Skeletal muscle tissue (tissue), 3 donors: ENCODE measurements at regions not wholly inside any gene's neighbourhood (a gene's known extent, or its start where the extent isn't known, plus 50 kb on each side); places are given as distances from the start of the nearest gene placed in this dataset.
"Not testable (repeated sequence)": the region's sequence is repeated elsewhere in the genome, so short reads cannot be mapped to it uniquely, and the experiment has no call there.

Experiments
- H3K27ac ChIP-seq: one replicate; pipeline ENCODE4 v1.7.0; 2013; ENCODE audit warnings: mild to moderate bottlenecking, low read depth, low read length, inconsistent platforms
- H3K27me3 ChIP-seq, 3 donors: one replicate each; pipeline ENCODE4 v1.7.0; 2013; ENCODE audit warnings: low read length in 3 of 3; ENCODE audit not compliant: control insufficient read depth in 3 of 3, insufficient read depth in 3 of 3
- H3K36me3 ChIP-seq, 3 donors: one replicate each; pipeline ENCODE4 v1.7.0; 2013; ENCODE audit warnings: low read length in 3 of 3; ENCODE audit not compliant: control insufficient read depth in 3 of 3, insufficient read depth in 3 of 3
- H3K4me1 ChIP-seq, 3 donors: one replicate each; pipeline ENCODE4 v1.7.0; 2013; ENCODE audit warnings: low read length in 3 of 3, mild to moderate bottlenecking in 3 of 3; ENCODE audit not compliant: control insufficient read depth in 3 of 3, insufficient read depth in 3 of 3
- H3K4me3 ChIP-seq, 3 donors: one replicate each; pipeline ENCODE4 v1.7.0; 2013; ENCODE audit warnings: low read length in 3 of 3
- H3K9ac ChIP-seq, 3 donors: one replicate each; pipeline ENCODE4 v1.7.0; 2013; ENCODE audit warnings: low read length in 3 of 3, mild to moderate bottlenecking in 3 of 3, moderate library complexity in 2 of 3, low read depth in 1 of 3
- H3K9me3 ChIP-seq, 3 donors: one replicate each; pipeline ENCODE4 v1.7.0; 2013; ENCODE audit warnings: low read length in 3 of 3; ENCODE audit not compliant: control insufficient read depth in 3 of 3
- donor health status: Osteomylitis.

DNA sequence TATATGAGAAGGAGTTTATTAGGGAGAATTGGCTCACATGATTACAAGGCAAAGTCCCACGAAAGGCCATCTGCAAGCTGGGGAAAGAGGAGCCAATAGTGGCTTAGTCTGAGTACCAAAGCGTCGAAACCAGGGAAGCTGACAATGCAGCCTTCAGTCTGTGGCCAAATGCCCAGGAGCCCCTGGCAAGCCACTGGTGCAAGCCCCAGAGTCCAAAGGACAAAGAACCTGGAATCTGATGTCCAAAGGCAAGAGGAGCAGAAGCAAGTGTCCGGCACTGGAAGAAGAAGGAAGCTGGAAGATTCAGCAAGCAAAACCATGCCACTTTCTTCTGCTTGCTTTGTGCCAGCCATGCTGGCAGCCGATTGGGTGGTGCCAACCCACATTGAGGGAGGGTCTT lies 74.3 kb upstream of the NPAS2 start:
- H3K36me3 ChIP-seq, result no peaks in the 10 kb centered on the region
- H3K4me3 ChIP-seq, result no peak overlapping the region
- H3K4me1 ChIP-seq, result peaks cover 0 to 4% (median 0%) of the 10 kb centered on the region in 3 donors
- H3K9me3 ChIP-seq, result no peaks in the 10 kb centered on the region
- peaks cover 0 to 2% (median 0%) of the 10 kb centered on the region in 3 donors for H3K27me3 ChIP-seq
- no peak overlapping the region for H3K27ac ChIP-seq
- H3K9ac ChIP-seq, result no peak overlapping the region

DNA sequence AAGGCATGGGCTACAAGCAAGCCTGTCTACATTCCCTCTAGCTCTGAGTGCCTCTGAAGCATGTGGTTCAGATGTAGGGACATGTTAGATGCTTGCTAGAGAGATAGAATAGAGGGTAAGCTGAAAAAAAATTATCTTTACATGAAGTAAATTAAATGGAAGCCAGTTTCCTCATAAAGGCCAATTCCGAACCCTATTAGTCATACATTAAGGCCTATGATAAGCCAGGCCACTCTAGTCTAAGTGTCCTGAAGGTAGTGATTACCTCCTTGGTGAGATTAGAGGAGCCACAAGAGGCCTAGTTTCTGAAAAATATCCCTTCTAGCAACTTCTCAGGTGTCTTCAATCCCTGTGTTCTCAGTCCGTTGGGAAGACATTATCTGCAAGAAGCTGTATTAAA lies 72.4 kb upstream of the NPAS2 start:
- H3K9me3 ChIP-seq, result no peaks in the 10 kb centered on the region
- H3K4me3 ChIP-seq, result no peak overlapping the region
- no peak overlapping the region for H3K27ac ChIP-seq
- no peak overlapping the region for H3K9ac ChIP-seq
- peaks cover 0 to 3% (median 0%) of the 10 kb centered on the region in 3 donors for H3K4me1 ChIP-seq
- H3K36me3 ChIP-seq, result no peaks in the 10 kb centered on the region
- peaks cover 0 to 2% (median 0%) of the 10 kb centered on the region in 3 donors for H3K27me3 ChIP-seq

DNA sequence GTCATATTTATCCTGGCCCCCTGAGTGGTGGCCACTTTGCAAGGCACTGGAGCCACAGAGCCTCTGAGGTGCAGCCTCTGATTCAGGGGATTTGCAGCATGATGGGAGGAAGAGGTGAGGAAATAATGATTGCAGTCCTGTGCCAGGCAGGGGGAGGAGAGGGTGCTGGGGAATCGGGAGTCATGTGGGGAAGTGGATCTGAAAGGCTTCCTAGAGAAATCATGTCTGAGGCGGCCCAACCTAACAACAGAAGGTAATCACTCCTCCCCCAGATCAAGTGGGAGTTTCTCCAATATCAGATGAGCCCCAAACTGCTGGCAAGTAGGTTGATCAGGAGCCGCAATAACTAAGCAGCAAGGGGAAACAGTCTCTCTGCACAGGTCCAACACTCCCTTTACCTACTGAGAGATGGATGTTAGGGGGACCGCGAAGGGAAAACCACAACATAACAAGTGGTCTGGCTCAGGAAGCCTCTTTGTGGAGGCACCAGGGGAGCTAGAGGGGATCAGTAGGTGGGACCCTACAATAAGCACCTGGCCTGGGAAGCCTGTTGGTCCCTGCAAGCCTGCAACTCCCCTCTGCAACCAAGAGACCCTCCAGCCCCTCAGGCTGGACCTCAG lies 71.8 kb upstream of the NPAS2 start:
- Histone ChIP-seq H3K9me3 (no peaks in the 10 kb centered on the region), H3K9ac (no peak overlapping the region), H3K36me3 (no peaks in the 10 kb centered on the region), H3K27ac (no peak overlapping the region), H3K27me3 (peaks cover 0 to 2% (median 0%) of the 10 kb centered on the region in 3 donors), H3K4me3 (no peak overlapping the region), H3K4me1 (peaks cover 0 to 7% (median 0%) of the 10 kb centered on the region in 3 donors)

DNA sequence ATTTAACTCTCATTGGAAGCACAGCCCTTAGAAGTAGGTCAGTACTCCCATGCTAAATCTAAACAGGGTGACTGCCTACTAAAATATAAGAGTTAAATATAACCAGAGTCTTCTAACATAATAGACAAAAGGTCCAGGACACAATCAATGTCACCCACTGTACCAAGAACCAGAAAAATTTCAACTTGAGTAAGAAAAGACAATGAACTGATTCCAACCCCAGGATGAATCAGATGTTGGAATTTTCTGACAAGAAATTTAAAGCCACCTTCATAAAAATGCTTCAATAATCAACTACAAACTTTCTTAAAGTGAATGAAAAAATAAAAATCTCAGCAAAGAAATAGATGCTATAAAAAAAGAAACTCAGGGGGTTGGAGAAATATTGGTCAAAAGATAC lies 71.3 kb upstream of the NPAS2 start:
- Histone ChIP-seq H3K27me3 (peaks cover 0 to 2% (median 0%) of the 10 kb centered on the region in 3 donors), H3K9me3 (no peaks in the 10 kb centered on the region), H3K9ac (no peak overlapping the region), H3K27ac (no peak overlapping the region), H3K4me3 (no peak overlapping the region), H3K36me3 (no peaks in the 10 kb centered on the region), H3K4me1 (peaks cover 0 to 7% (median 0%) of the 10 kb centered on the region in 3 donors)

DNA sequence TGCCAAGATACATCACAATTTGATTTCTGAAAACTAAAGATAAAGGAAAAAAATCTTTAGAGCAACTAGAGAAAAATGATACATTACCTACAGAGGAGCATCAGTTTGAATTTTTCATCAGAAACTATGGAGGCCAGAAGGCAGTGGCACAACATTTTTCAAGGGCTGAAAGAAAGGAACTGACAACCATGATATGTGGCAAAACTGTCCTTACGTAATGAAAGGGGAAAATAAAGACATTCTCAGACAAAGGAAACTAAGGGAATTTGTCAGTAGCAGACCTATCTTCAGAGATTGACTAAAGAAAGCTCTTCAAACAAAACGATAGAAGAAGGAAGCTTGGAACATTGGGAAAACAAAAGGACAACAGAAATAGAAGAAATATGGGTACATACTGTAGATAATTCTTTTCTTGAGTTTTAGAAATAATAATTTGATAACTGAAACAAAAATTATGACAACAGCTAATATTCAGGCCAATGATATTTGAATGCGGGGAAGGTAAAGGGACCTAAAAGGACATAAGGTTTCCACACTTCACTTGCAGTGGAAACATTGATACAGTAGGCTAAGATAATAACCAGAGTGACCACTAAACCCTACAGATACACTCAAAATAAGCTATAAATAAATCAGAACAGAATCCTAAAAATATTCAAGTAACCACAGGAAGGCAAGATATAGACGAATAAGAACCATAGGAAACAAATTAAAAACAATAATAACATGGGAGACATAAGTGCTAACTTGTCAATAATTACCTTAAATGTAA lies 70.0 kb upstream of the NPAS2 start:
- H3K9me3 ChIP-seq, result no peaks in the 10 kb centered on the region
- H3K27me3 ChIP-seq, result no peaks in the 10 kb centered on the region
- H3K4me1 ChIP-seq, result peaks cover 0 to 7% (median 0%) of the 10 kb centered on the region in 3 donors
- no peak overlapping the region for H3K27ac ChIP-seq
- H3K36me3 ChIP-seq, result no peaks in the 10 kb centered on the region
- no peak overlapping the region for H3K4me3 ChIP-seq
- no peak overlapping the region for H3K9ac ChIP-seq

DNA sequence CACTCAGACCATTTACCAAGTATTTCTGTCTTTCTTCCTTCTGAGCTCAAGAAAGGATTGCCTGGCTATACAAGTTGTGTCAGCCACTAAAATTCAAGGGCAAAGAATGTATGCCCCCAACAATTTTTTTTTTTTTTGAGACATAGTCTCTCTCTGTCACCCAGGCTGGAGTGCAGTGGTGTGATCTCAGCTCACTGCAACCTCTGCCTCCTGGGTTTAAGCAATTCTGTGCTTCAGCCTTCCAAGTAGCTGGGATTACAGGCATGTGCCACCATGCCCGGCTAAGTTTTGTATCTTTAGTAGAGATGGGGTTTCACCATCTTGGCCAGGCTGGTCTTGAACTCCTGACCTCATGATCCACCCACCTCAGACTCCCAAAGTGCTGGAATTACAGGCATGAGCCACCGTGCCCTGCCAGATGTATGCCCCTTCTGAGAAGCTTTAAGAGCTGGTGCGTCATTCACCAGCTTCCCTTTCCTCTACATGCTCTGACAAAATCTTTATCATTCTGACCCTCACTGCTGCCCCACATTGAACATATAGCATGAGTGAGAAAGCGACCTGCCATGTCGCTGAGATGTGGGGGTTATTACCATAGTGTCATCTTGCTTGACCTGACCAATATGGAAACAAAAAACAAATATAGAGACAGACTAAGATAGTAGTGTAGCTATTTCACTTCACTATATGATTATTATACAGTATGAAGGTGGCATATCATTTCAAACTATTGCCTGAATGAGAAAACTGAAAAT lies 67.9 kb upstream of the NPAS2 start:
- H3K36me3 ChIP-seq, H3K9me3 ChIP-seq, H3K27ac ChIP-seq, H3K4me1 ChIP-seq, H3K27me3 ChIP-seq, H3K4me3 ChIP-seq, H3K9ac ChIP-seq: not testable (repeated sequence)

DNA sequence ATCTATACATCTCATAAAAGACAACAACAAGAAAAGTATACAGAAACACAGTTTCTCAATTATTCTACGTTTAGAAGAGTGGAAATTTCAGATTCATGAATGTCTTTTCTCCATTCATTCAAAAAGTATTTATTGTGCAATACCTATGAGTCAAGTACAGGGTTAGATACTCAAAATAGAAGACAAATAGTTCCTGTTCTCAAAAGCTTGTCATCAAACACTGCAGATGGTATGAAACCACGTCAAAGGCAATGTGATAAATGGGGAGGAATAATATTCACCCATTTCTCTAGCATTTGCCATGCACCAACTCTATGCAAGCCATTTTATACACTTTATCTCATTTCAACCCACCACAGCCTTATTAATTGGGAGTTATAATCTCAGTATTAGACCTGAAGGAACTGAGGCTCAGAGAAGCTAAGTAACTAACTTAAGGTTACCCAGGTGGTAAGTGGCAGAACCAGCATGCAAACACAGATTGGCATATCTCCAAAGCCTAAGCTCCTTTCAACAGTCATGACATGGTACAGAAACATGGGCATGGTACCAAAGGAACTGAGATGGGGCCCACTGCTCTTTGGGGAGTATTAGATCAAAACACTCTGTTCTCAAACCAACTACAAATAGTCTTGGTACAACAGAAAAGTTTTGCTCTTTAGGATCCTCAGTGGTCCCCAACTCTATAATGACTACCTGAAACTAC lies 67.2 kb upstream of the NPAS2 start:
- no peak overlapping the region for H3K9ac ChIP-seq
- no peak overlapping the region for H3K4me3 ChIP-seq
- H3K36me3 ChIP-seq, result no peaks in the 10 kb centered on the region
- peaks cover 0 to 7% (median 0%) of the 10 kb centered on the region in 3 donors for H3K4me1 ChIP-seq
- no peaks in the 10 kb centered on the region for H3K9me3 ChIP-seq
- H3K27ac ChIP-seq, result no peak overlapping the region
- no peaks in the 10 kb centered on the region for H3K27me3 ChIP-seq

DNA sequence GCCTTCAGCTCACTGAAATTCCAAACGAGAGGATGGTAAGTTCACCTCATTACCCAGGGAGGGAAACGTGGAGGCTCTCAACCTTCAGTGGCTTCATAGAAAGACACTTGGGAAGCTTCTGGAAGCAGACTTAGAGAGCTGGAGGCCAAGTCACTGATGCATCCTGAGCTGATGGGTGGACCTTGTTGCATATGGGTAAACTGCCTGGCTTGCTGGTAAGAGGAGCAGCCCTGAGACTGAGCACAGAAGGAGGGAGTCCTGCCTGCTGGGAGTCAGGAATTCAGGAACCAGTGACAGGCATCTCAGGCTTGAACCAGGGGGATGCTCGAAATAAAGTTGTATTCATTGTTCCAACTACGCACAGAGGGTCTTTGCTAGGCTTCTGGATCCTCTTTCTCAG lies 66.5 kb upstream of the NPAS2 start:
- Histone ChIP-seq H3K27ac (no peak overlapping the region), H3K4me1 (peaks cover 0 to 7% (median 0%) of the 10 kb centered on the region in 3 donors), H3K9ac (no peak overlapping the region), H3K9me3 (no peaks in the 10 kb centered on the region), H3K4me3 (no peak overlapping the region), H3K36me3 (no peaks in the 10 kb centered on the region), H3K27me3 (no peaks in the 10 kb centered on the region)

DNA sequence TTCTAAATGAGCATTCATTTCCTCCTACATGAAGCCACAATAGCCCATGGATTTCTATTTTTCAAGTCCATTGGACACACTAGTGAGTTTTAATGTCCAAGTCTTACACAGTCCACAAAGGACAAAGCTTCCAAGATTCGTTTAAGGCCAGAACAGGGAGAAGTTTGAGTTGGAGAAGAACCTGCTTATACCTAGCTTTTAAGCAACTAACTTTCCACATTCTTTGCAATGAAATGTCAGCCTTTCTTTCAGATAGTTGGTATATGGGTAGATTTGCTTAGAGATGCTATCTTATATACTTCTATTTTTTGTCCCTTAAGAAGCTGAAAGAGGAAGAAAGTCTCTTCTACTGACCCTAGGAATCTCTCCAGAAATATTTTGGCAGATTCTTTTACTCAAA lies 66.1 kb upstream of the NPAS2 start:
- no peaks in the 10 kb centered on the region for H3K36me3 ChIP-seq
- no peak overlapping the region for H3K4me3 ChIP-seq
- H3K4me1 ChIP-seq, result peaks cover 0 to 7% (median 0%) of the 10 kb centered on the region in 3 donors
- no peak overlapping the region for H3K9ac ChIP-seq
- no peaks in the 10 kb centered on the region for H3K27me3 ChIP-seq
- H3K27ac ChIP-seq, result no peak overlapping the region
- no peaks in the 10 kb centered on the region for H3K9me3 ChIP-seq
